Osteoblast (primary cell): ENCODE measurements at regions not wholly inside any gene's neighbourhood (a gene's known extent, or its start where the extent isn't known, plus 50 kb on each side); places are given as distances from the start of the nearest gene placed in this dataset.

Experiments used
- DNase-seq: peaks from one replicate; pipeline ENCODE4 v3.0.0; 2011; ENCODE audit warnings: low spot score, mixed read lengths; ENCODE audit not compliant: insufficient read length; ENCODE audit errors: missing footprints
- H2AFZ ChIP-seq: 2 replicates; pipeline ENCODE4 v1.6.0; 2011; ENCODE audit warnings: mild to moderate bottlenecking, low read length
- H3K27ac ChIP-seq: 2 replicates; pipeline ENCODE4 v1.5.1; 2011; ENCODE audit warnings: mild to moderate bottlenecking, low read depth, low read length, moderate library complexity
- H3K27me3 ChIP-seq: 2 replicates; pipeline ENCODE4 v1.6.0; 2012; ENCODE audit warnings: mild to moderate bottlenecking, control low read depth, inconsistent platforms, low read length, moderate library complexity; ENCODE audit not compliant: insufficient read depth
- H3K36me3 ChIP-seq: 2 replicates; pipeline ENCODE4 v1.5.1; 2011; ENCODE audit warnings: mild to moderate bottlenecking, low read length, control low read depth, moderate library complexity; ENCODE audit not compliant: insufficient read depth
- H3K4me1 ChIP-seq: 2 replicates; pipeline ENCODE4 v1.5.1; 2011; ENCODE audit warnings: mild to moderate bottlenecking, low read length, control low read depth, moderate library complexity; ENCODE audit not compliant: insufficient read depth
- H3K4me2 ChIP-seq: 2 replicates; pipeline ENCODE4 v1.6.0; 2011; ENCODE audit warnings: mild to moderate bottlenecking, low read length; ENCODE audit not compliant: insufficient read depth
- H3K4me3 ChIP-seq: fragments of 200-600 bp; sonication (generic); 3 replicates; pipeline ENCODE4 v1.5.1; 2012; ENCODE audit warnings: mild to moderate bottlenecking, low read length, inconsistent platforms; ENCODE audit not compliant: insufficient read depth
- H3K79me2 ChIP-seq: 2 replicates; pipeline ENCODE4 v1.6.0; 2012; ENCODE audit warnings: mild to moderate bottlenecking, low read length, control low read depth, inconsistent platforms; ENCODE audit not compliant: insufficient read depth
- H3K9me3 ChIP-seq: 2 replicates; pipeline ENCODE4 v1.5.1; 2011; ENCODE audit warnings: low read depth, low read length, control low read depth
- H4K20me1 ChIP-seq: 2 replicates; pipeline ENCODE4 v1.6.0; 2012; ENCODE audit warnings: mild to moderate bottlenecking, low read length, control low read depth; ENCODE audit not compliant: insufficient read depth
- TF ChIP-seq, protein P1 (sequence below): IDR thresholded peaks from 2 replicates; pipeline ENCODE4 v1.5.1; 2011; ENCODE audit warnings: mild to moderate bottlenecking, low read depth, low read length, moderate library complexity; ENCODE audit errors: extremely low read depth

DNA sequence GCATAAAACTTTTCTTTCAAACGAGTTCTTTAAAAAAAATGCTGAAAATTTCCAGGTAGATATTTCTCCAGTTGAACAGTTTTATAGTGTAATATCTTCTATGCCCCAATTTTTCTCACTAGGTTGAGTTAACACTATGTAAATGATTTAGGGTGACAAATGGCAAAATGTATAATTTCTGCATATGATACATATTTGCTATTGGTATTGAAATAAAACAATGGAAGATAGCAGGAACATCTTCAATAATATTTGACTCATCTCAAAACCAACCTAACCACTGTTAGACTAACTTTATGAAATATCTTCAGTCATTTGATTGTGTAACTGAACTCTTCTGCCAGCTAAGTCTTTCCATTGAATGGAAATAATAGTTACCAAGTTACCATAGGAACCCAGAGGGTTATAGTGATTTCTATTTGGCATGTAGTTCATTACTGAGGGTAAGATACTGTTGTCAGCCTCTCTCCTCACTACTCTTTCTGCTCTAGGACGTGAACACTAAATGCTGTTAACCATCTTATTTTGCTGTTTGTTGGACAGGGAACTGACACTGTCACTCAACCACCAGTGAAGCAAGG is 824.7 kb upstream of the NECTIN3 start:
- Histone ChIP-seq H3K79me2 (no peaks in the 10 kb centered on the region), H3K4me1 (no peaks in the 10 kb centered on the region), H3K4me2 (no peak overlapping the region), H4K20me1 (no peaks in the 10 kb centered on the region), H3K36me3 (no peaks in the 10 kb centered on the region), H3K27me3 (no peaks in the 10 kb centered on the region), H2AFZ (no peak overlapping the region), H3K27ac (no peak overlapping the region), H3K9me3 (no peaks in the 10 kb centered on the region), H3K4me3 (no peak overlapping the region)
- DNase-seq = no peak
- TF ChIP-seq, protein P1, sequence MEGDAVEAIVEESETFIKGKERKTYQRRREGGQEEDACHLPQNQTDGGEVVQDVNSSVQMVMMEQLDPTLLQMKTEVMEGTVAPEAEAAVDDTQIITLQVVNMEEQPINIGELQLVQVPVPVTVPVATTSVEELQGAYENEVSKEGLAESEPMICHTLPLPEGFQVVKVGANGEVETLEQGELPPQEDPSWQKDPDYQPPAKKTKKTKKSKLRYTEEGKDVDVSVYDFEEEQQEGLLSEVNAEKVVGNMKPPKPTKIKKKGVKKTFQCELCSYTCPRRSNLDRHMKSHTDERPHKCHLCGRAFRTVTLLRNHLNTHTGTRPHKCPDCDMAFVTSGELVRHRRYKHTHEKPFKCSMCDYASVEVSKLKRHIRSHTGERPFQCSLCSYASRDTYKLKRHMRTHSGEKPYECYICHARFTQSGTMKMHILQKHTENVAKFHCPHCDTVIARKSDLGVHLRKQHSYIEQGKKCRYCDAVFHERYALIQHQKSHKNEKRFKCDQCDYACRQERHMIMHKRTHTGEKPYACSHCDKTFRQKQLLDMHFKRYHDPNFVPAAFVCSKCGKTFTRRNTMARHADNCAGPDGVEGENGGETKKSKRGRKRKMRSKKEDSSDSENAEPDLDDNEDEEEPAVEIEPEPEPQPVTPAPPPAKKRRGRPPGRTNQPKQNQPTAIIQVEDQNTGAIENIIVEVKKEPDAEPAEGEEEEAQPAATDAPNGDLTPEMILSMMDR = no peak

GRCh38 chr3:110248666-110249065 is 823.0 kb upstream of the NECTIN3 start:
- H3K4me3 ChIP-seq = no peak overlapping the region
- no peak overlapping the region for H3K4me2 ChIP-seq
- TF ChIP-seq, protein P1 = no peak
- H3K79me2 ChIP-seq = no peaks in the 10 kb centered on the region
- H3K27ac ChIP-seq = no peak overlapping the region
- H3K36me3 ChIP-seq = no peaks in the 10 kb centered on the region
- no peaks in the 10 kb centered on the region for H3K9me3 ChIP-seq
- H4K20me1 ChIP-seq = no peaks in the 10 kb centered on the region
- DNase-seq = no peak
- H2AFZ ChIP-seq = no peak overlapping the region
- no peaks in the 10 kb centered on the region for H3K27me3 ChIP-seq
- H3K4me1 ChIP-seq = no peaks in the 10 kb centered on the region

DNA sequence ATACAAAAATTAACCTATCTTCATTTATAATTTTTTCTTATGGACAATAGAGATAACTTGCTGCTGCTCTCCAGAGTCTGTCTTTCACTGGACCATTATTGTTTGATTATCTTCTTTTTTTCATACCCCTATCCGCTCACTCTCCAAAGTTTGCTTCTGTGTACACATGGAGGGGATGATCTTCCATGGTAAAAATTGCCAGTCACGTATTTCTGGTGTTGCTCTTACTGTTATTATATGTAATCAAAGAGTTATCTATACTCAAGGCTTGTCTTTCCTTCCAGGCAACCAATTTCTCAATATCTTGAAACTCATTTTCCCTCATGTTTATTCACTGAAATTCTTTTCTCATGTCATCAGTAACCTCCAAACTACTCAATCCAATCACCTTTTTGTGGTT is 817.8 kb upstream of the NECTIN3 start:
- Histone ChIP-seq H3K27me3 (no peaks in the 10 kb centered on the region), H3K36me3 (no peaks in the 10 kb centered on the region), H4K20me1 (no peaks in the 10 kb centered on the region), H3K27ac (no peak overlapping the region), H3K4me2 (no peak overlapping the region), H3K79me2 (no peaks in the 10 kb centered on the region), H3K4me1 (no peaks in the 10 kb centered on the region), H3K4me3 (no peak overlapping the region), H2AFZ (no peak overlapping the region), H3K9me3 (no peaks in the 10 kb centered on the region)
- TF ChIP-seq, protein P1 = no peak
- DNase-seq = no peak

GRCh38 chr3:110254591-110254990 is 817.0 kb upstream of the NECTIN3 start:
- Histone ChIP-seq H3K79me2 (no peaks in the 10 kb centered on the region), H3K27ac (no peak overlapping the region), H3K36me3 (no peaks in the 10 kb centered on the region), H3K4me1 (no peaks in the 10 kb centered on the region), H3K27me3 (no peaks in the 10 kb centered on the region), H2AFZ (no peak overlapping the region), H4K20me1 (no peaks in the 10 kb centered on the region), H3K4me3 (no peak overlapping the region), H3K4me2 (no peak overlapping the region), H3K9me3 (no peaks in the 10 kb centered on the region)
- TF ChIP-seq, protein P1 = no peak
- no peak for DNase-seq
